Aorta (tissue), 5 donors: ENCODE measurements at regions not wholly inside any gene's neighbourhood (a gene's known extent, or its start where the extent isn't known, plus 50 kb on each side); places are given as distances from the start of the nearest gene placed in this dataset.

Experiments
- ATAC-seq: fragments of 200-7000 bp; cut with Tn5 transposase; one replicate; pipeline ENCODE4 v1.9.1; 2022; ENCODE audit warnings: moderate library complexity; ENCODE audit not compliant: low FRiP score
- DNase-seq, 2 donors: peaks; one replicate each; pipeline ENCODE4 v3.0.0-alpha.2; 2020
- H3K27ac ChIP-seq, 2 donors: one replicate each; pipeline ENCODE4 v1.5.1; 2013; ENCODE audit warnings: low read length in 2 of 2, mild to moderate bottlenecking in 2 of 2, moderate library complexity in 2 of 2, control low read depth in 1 of 2, inconsistent platforms in 1 of 2, low read depth in 1 of 2
- H3K27me3 ChIP-seq, 2 donors: one replicate each; pipeline ENCODE4 v1.6.1; 2013; ENCODE audit warnings: control low read depth in 1 of 2, low read length in 1 of 2, mild to moderate bottlenecking in 1 of 2, moderate library complexity in 1 of 2; ENCODE audit not compliant: insufficient read depth in 2 of 2, control insufficient read depth in 1 of 2
- H3K36me3 ChIP-seq, 2 donors: one replicate each; pipeline ENCODE4 v1.6.1; 2013; ENCODE audit warnings: control low read depth in 1 of 2, low read length in 1 of 2, mild to moderate bottlenecking in 1 of 2; ENCODE audit not compliant: insufficient read depth in 2 of 2, control insufficient read depth in 1 of 2
- H3K4me1 ChIP-seq, 2 donors: one replicate each; pipeline ENCODE4 v1.6.1; 2013; ENCODE audit warnings: low read length in 2 of 2, control low read depth in 1 of 2, mild to moderate bottlenecking in 1 of 2, moderate library complexity in 1 of 2; ENCODE audit not compliant: insufficient read depth in 2 of 2, control insufficient read depth in 1 of 2
- H3K4me3 ChIP-seq, 2 donors: one replicate each; pipeline ENCODE4 v1.5.1; 2013; ENCODE audit warnings: low read length in 2 of 2, control low read depth in 1 of 2, mild to moderate bottlenecking in 1 of 2
- H3K9me3 ChIP-seq: one replicate; pipeline ENCODE4 v1.6.1; 2013; ENCODE audit warnings: mild to moderate bottlenecking, low read length; ENCODE audit not compliant: control insufficient read depth
- WGBS, 2 donors: extraction: QIAGEN DNeasy Blood & Tissue Kit; methylation state at CpG; one replicate each; pipeline ENCODE4 v1.1.7; 2013; 5-methylcytosine and 5-hydroxymethylcytosine counted together
- intact Hi-C, 2 donors: fragments of 100-400 bp; cut with DNase I; formaldehyde crosslinking; loops; one replicate each; pipeline versions ENCODE4 v1.14.2 to v1.15.0; 2022
- donor health status: healthy with polysubstance abuse.
- donor health status: Bipolar disorder and iron deficiency.
- donor health status: DM: no; HTN: no; CAD: no.
- donor health status: DM: no; HTN: no; CAD: no.
- donor health status: DM: yes; HTN: yes; CAD: no.

DNA sequence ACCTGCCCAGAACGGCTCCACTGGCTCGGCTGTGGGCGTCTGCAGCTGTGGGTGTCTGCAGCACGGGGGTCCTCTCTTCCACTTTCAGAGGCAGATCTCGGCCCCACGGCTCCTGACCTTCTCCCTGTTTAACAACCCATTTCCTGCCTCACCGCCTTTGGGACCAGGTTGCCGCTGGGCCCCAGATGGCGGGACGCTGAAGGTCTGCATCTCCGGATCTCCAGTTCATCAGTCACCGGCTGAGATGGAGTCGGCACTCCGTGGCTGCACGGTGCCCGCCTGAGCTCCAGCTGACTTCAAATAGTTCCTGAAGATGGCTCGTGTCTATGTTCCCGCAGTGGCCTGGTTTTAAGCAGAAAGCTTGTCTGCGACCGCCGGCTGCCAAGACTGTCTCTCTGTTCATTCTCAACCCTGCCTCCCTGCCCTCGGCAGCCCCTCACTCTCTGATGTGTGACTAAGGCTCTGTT, 475.9 kb downstream of the BRD1 start:
- 52 to 73% methylated on average over 22 of the region's 22 CpGs for WGBS, 2 donors
- no peak for ATAC-seq
- no peak overlapping the region for H3K27ac ChIP-seq

DNA sequence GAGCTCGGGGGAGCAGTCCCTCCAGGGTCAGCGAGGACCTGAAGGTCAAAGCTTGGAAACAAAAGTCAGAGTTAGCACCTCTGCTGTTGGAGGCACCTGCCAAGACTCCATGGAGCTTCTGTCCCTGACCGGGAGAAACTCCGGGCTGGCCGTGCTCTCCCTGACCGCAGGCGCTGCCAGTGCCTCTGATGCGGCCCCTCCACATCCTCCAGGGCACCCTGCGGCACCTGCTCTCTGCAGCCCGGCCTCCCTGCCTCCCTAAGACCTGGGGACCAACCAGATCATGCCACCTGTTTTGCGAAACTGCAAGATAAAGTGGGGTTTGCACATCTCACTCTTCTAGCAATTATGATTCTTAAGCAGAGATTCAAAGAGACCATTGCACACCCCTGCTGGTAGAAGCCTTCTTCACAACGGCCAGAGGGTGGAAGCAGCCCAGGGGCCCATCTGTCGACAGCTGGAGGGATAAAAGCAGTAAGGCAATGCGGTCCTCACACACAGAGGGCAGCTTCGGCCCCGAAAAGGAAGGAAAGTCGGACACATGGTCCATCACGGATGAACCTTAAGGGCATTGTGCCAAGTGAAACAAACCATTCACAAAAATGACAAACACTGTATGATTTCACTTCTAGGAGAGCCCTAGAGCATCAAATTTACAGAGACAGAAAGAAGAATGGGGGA, 477.1 kb downstream of the BRD1 start:
- Histone ChIP-seq H3K36me3 (no peaks in the 10 kb centered on the region), H3K4me1 (no peaks in the 10 kb centered on the region), H3K4me3 (no peak overlapping the region), H3K27me3 (no peaks in the 10 kb centered on the region), H3K27ac (no peak overlapping the region), H3K9me3 (no peaks in the 10 kb centered on the region)
- 59 to 62% methylated on average over 18 of the region's 18 CpGs for WGBS, 2 donors
- no peak for DNase-seq
- ATAC-seq = no peak
- intact Hi-C loops = no loop called here

More for the DNA sequence above, 475.9 kb downstream of the BRD1 start:
- peaks cover 2% of the 10 kb centered on the region for H3K9me3 ChIP-seq
- no peaks in the 10 kb centered on the region for H3K36me3 ChIP-seq
- H3K4me1 ChIP-seq = no peaks in the 10 kb centered on the region
- no peak overlapping the region for H3K4me3 ChIP-seq
- H3K27me3 ChIP-seq = no peaks in the 10 kb centered on the region
- intact Hi-C loops = no loop called here
- no peak for DNase-seq

DNA sequence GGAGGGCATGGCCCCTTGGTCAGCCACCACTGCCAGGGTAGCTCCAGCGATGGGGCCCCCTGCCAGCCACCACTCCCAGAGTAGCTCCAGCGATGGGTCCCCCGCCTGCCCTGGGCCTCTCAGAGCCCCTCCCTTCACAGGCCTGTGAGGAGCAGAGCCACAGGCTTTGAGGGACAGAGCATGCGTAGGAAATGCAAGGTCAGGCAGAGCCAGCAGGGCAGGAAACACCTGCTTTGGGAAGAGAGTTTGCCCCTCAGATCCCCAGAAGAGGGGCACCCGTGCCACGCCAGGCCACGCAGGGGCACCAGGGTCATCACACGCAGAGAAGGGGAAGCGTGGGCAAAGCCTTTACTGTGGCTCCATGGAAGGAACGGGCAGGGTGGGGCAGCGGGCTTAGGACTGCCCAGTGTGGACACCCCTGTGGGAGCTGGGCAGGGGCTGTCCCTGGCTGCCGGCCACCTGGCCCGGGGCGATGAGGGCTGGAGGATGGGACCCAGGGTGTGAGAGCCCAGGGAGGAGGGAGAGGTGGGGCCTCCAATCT, 477.8 kb downstream of the BRD1 start:
- no peaks in the 10 kb centered on the region for H3K4me1 ChIP-seq
- intact Hi-C loops = no loop called here
- H3K36me3 ChIP-seq = no peaks in the 10 kb centered on the region
- no peaks in the 10 kb centered on the region for H3K9me3 ChIP-seq
- no peaks in the 10 kb centered on the region for H3K27me3 ChIP-seq
- WGBS, 2 donors = 80 to 94% methylated on average over 11 to 14 of the region's 14 CpGs
- H3K27ac ChIP-seq = no peak overlapping the region
- H3K4me3 ChIP-seq = no peak overlapping the region
- ATAC-seq (no peak), DNase-seq (no peak)

DNA sequence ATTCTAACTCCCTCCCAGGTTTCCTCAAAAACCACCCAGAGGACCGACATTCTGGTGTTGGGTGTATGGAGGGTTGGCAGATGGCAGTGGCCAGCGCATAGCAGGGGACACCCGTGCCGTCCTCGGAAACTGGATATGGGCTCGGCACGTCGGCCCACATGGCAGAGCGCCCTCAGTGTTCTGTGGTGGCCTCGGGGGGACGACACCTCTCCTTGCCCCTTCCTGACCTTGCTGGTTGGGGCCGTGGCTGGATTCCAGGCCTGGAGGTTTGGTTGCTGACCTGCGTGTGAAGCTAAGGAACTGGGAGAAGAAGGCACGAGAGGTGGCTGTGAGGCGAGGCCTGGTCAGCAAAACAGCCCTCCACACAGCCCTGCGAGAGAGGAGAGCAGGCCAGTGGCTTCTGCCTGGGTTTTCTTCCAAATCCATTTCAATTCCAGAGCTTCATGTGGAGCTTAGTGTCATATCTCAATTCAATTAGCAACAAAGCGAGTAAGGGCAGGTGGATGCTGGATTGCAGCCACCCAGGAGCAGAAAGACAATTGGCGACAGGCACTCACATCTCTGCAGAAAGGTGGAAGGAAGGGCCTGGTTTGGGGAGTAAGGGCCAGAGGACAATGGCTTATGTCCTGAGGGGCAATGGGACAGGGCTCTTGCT, 478.4 kb downstream of the BRD1 start:
- no peaks in the 10 kb centered on the region for H3K27me3 ChIP-seq
- no peaks in the 10 kb centered on the region for H3K4me1 ChIP-seq
- no peaks in the 10 kb centered on the region for H3K9me3 ChIP-seq
- ATAC-seq (no peak), DNase-seq (peak in 1 of 2 donors; percentile 51)
- no peaks in the 10 kb centered on the region for H3K36me3 ChIP-seq
- no peak overlapping the region for H3K27ac ChIP-seq
- WGBS, 2 donors = 89 to 91% methylated on average over 18 of the region's 18 CpGs
- intact Hi-C loops = no loop called here
- H3K4me3 ChIP-seq = no peak overlapping the region

DNA sequence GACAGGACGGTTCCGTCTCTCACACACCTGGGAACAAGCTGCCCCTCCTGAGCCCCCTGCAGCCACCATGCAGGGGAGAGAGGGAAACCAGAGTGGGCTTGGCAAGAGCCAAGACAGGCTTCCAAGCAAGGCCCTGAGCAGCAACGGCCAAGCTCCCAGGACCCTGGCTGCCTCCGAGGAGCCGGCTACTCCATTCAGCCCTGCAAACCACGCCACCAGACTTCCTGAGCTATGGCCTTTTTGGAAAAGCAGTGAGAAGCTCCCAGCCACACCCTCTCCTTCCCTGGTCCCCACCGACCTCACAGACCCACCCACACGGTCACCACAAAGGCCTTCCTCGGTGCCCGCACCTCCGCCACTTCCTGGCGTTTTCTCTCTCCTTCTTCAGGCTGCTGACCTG, 479.0 kb downstream of the BRD1 start:
- H3K27me3 ChIP-seq = no peaks in the 10 kb centered on the region
- H3K27ac ChIP-seq = no peak overlapping the region
- H3K4me1 ChIP-seq = no peaks in the 10 kb centered on the region
- intact Hi-C loops = no loop called here
- H3K4me3 ChIP-seq = no peak overlapping the region
- H3K9me3 ChIP-seq = no peaks in the 10 kb centered on the region
- DNase-seq (peak in 1 of 2 donors; percentile 37), ATAC-seq (no peak)
- 75 to 80% methylated on average over 10 to 12 of the region's 12 CpGs for WGBS, 2 donors
- H3K36me3 ChIP-seq = no peaks in the 10 kb centered on the region

DNA sequence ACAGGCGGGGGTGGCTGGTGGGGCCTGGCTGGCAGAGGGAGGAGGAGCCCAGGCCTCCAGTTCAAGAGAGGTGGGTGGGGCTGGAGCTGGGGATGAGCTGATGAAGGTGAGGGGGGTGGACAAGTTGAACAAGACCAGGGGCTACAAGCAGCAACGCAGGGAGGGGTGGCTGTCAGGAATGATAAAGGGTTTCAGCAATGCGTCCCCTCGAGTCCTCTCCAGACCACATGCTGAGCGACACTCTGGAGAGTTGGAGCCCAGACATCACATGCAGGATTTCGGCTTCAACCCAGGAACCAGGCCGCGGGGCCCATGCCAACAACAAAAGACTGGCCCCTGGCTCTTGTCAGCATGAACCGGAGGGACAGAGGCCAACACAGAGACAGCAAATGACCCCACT, 480.3 kb downstream of the BRD1 start:
- Histone ChIP-seq H3K27me3 (no peaks in the 10 kb centered on the region), H3K4me3 (no peak overlapping the region), H3K36me3 (no peaks in the 10 kb centered on the region), H3K27ac (no peak overlapping the region), H3K4me1 (no peaks in the 10 kb centered on the region), H3K9me3 (no peaks in the 10 kb centered on the region)
- intact Hi-C loops = no loop called here
- DNase-seq (no peak), ATAC-seq (no peak)
- WGBS, 2 donors = 68 to 70% methylated on average over 9 of the region's 9 CpGs

DNA sequence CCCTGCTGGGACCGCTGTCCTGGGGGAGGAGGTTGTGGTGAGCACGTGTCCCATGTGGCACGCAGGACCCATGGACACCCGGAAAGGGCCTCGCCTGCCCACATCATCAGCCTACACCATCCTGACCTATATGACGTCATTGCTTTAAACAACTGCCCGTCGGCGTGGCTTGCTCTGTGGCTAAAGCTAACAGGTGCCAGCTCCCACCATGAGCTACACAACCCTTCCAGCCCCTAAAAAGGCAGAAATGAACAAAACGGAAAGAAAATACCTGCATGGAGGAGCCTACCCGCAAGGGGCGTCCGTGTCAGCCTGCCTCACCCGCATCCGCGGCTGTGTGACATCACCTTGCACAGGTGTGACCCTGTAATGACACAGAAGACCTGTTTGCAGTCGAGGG, 481.8 kb downstream of the BRD1 start:
- intact Hi-C loops = no loop called here
- no peak for ATAC-seq
- H3K4me3 ChIP-seq = no peak overlapping the region
- no peaks in the 10 kb centered on the region for H3K4me1 ChIP-seq
- WGBS, 2 donors = 82 to 86% methylated on average over 17 of the region's 17 CpGs
- H3K27ac ChIP-seq = no peak overlapping the region
- peak in 1 of 2 donors; percentile 62 for DNase-seq
- H3K27me3 ChIP-seq = no peaks in the 10 kb centered on the region
- no peaks in the 10 kb centered on the region for H3K9me3 ChIP-seq
- no peaks in the 10 kb centered on the region for H3K36me3 ChIP-seq

GRCh38 chr22:49344656-49345055, 483.0 kb downstream of the BRD1 start:
- WGBS, 2 donors = 34 to 43% methylated on average over 7 of the region's 7 CpGs
- no peak for ATAC-seq
- H3K36me3 ChIP-seq = no peaks in the 10 kb centered on the region
- H3K4me3 ChIP-seq = no peak overlapping the region
- H3K4me1 ChIP-seq = no peaks in the 10 kb centered on the region
- H3K27ac ChIP-seq = no peak overlapping the region
- no peaks in the 10 kb centered on the region for H3K27me3 ChIP-seq
- DNase-seq = no peak
- H3K9me3 ChIP-seq = no peaks in the 10 kb centered on the region
- intact Hi-C loops = no loop called here

- ATAC-seq (no peak), DNase-seq (no peak)
- no peaks in the 10 kb centered on the region for H3K4me1 ChIP-seq
- H3K27me3 ChIP-seq = no peaks in the 10 kb centered on the region
- intact Hi-C loops = no loop called here
- no peaks in the 10 kb centered on the region for H3K9me3 ChIP-seq
- no peak overlapping the region for H3K27ac ChIP-seq
- no peaks in the 10 kb centered on the region for H3K36me3 ChIP-seq
- WGBS, 2 donors = 24 to 29% methylated on average over 6 of the region's 6 CpGs
- no peak overlapping the region for H3K4me3 ChIP-seq
Measured at GRCh38 chr22:49344161-49344560, 483.5 kb downstream of the BRD1 start.
